Urothelium cell line (cell line): ENCODE measurements at regions not wholly inside any gene's neighbourhood (a gene's known extent, or its start where the extent isn't known, plus 50 kb on each side); places are given as distances from the start of the nearest gene placed in this dataset.

Experiments
- DNase-seq: peaks from one replicate; pipeline ENCODE4 v3.0.0; 2011; ENCODE audit warnings: low spot score, mixed read lengths
- FAIRE-seq: peaks from 2 replicates; lab custom pipeline; 2011; peaks lifted over from hg19 to GRCh38; lab: Jason Lieb, UNC

DNA sequence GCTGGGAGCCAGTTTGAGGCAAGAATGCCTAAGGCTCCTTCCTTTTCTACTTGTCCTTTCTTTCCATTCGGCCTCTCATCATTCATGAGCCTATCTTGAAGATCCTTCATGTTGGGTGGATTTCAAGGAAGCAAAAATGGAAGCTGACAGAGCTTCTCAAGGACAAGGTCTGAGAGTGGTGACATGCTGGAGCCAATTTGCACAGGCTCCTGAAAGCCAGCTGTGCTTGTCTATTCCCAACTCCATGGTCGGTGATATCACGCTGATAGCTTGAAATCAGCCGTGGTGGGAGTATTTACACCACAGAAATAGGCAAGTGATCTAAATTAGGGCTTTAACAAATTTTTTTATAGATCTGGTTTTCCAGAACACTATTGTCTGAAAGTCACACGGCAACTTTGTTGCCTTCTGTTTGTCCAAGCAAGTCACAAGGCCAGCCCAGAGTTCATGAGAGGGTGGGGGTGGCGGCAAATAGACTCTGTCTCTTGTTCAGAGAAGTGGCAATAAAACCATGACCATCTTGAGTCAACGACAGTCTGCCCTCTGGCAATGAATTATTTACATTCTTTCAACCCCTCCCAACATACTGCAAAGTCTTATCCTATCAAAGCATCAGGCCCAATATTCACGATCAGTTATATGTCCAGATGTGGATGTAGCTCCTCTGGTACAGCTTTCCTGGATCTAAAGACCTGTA is 49.9 kb upstream of the SLC35F5 start:
- no peak for DNase-seq
- no peak for FAIRE-seq
